AG04450 (cell line): ENCODE measurements at regions not wholly inside any gene's neighbourhood (a gene's known extent, or its start where the extent isn't known, plus 50 kb on each side); places are given as distances from the start of the nearest gene placed in this dataset.

Experiments used
- CTCF ChIA-PET: fragments of 300-600, 350-600 bp; formaldehyde crosslinking; extraction: SDS; loops from one replicate; lab custom pipeline; 2022; ENCODE audit warnings: antibody characterized with exemption, inconsistent platforms; lab: Charles Lee
- POLR2A ChIA-PET: fragments of 350-600 bp; formaldehyde crosslinking; extraction: SDS; loops from one replicate; lab custom pipeline; 2021; ENCODE audit warnings: antibody characterized with exemption, inconsistent platforms; lab: Yijun Ruan, JAX
- DNase-seq: peaks from one replicate; pipeline ENCODE4 v3.0.0-alpha.2; 2011; ENCODE audit warnings: low read depth, low spot score
- H3K27ac ChIP-seq: one replicate; pipeline ENCODE4 v1.5.1; 2012; ENCODE audit warnings: low read depth, low read length, control low read depth
- H3K27me3 ChIP-seq: one replicate; pipeline ENCODE4 v1.6.0; 2012; ENCODE audit warnings: low read length; ENCODE audit not compliant: control insufficient read depth, insufficient read depth
- H3K4me3 ChIP-seq: 2 replicates; pipeline ENCODE4 v1.5.1; 2011; ENCODE audit warnings: mild to moderate bottlenecking, low read depth, low read length, control low read depth
- H3K9me3 ChIP-seq: 2 replicates; pipeline ENCODE4 v1.5.1; 2012; ENCODE audit warnings: low read length; ENCODE audit not compliant: control insufficient read depth, insufficient read depth
- TF ChIP-seq, protein P1 (sequence below): IDR thresholded peaks from 2 replicates; pipeline ENCODE4 v1.5.1; 2011; ENCODE audit warnings: low read depth, low read length, control low read depth, inconsistent platforms

- POLR2A ChIA-PET: no interaction called here
- CTCF ChIA-PET: no interaction called here
- Histone ChIP-seq H3K27ac (no peak overlapping the region), H3K27me3 (no peaks in the 10 kb centered on the region), H3K4me3 (no peak overlapping the region), H3K9me3 (peaks cover 4% of the 10 kb centered on the region; the same call in 1 of the 2 replicates)
- no peak for DNase-seq
- TF ChIP-seq, protein P1, sequence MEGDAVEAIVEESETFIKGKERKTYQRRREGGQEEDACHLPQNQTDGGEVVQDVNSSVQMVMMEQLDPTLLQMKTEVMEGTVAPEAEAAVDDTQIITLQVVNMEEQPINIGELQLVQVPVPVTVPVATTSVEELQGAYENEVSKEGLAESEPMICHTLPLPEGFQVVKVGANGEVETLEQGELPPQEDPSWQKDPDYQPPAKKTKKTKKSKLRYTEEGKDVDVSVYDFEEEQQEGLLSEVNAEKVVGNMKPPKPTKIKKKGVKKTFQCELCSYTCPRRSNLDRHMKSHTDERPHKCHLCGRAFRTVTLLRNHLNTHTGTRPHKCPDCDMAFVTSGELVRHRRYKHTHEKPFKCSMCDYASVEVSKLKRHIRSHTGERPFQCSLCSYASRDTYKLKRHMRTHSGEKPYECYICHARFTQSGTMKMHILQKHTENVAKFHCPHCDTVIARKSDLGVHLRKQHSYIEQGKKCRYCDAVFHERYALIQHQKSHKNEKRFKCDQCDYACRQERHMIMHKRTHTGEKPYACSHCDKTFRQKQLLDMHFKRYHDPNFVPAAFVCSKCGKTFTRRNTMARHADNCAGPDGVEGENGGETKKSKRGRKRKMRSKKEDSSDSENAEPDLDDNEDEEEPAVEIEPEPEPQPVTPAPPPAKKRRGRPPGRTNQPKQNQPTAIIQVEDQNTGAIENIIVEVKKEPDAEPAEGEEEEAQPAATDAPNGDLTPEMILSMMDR: no peak
These were observed 52.2 kb upstream of the CCDC80 start for GRCh38 chr3:112693186-112693585.
